DMS 273 treated with DMSO at 0.1 percent for 48 hours (cell line): ENCODE measurements at regions not wholly inside any gene's neighbourhood (a gene's known extent, or its start where the extent isn't known, plus 50 kb on each side); places are given as distances from the start of the nearest gene placed in this dataset.
A peak's percentile ranks its signal among the peaks of the same experiment; 100 is the strongest.
"Not testable (repeated sequence)": the region's sequence is repeated elsewhere in the genome, so short reads cannot be mapped to it uniquely, and the experiment has no call there.

Experiments used
- DNase-seq: peaks from one replicate; lab custom pipeline; 2025; lab: John Stamatoyannopoulos, UW

DNA sequence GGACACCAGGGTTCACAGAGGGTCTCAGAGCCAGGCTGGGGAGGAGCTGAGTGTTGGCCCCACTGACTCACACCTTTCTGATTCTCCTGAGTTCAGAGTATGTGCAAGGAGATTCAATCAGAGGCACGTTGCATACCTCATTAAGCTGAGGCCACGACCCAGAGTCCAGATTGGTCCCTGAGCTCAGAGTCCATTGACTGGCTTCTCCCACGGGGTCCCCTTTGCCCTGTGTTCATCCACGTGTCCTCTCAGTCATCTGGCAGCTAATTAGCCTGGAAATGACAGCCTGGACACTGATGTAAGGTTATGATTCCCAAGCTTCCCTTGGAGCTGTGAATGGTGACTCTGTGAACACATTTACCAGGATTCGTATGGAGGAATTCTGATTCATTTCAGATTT is 267.2 kb downstream of the SH3BP4 start:
- no peak for DNase-seq

DNA sequence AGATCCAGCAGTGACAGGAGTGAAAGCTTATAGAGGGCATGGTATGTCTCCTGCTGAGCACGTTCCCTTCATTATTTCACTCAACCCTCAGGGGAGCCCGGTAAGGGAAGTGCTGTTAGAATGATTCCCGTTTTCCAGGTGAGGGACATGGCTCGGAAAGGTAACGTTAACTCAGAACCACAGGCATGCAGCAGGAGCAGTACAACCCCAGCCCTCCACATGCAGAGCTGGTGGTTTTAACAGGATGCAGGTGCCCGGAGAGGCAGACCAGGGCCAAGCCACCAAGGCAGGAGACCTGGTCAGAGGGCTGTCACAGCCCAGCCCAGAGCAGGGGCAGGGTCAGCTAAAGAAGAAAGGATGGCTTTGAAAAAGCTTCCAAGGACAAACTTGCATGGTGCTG is 268.5 kb downstream of the SH3BP4 start:
- no peak for DNase-seq

DNA sequence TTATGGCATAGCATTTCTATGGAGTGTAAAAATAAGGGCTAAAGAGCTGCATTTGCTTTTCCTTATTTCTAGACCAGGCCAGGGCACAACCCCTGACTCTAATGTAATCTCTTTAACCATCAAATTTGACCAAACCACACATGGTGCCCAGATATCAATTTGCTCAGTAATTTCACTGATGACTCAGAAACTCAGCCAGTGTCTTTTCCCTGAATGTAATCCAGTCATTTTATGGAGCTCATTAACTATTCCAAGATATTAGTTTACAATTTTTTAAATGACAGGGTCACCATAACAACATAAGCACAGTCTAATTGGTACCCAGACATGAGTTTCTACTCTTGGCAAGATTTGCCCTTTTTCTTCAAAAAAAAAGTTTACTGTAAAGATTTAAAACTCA is 270.8 kb upstream of the AGAP1 start:
- no peak for DNase-seq

DNA sequence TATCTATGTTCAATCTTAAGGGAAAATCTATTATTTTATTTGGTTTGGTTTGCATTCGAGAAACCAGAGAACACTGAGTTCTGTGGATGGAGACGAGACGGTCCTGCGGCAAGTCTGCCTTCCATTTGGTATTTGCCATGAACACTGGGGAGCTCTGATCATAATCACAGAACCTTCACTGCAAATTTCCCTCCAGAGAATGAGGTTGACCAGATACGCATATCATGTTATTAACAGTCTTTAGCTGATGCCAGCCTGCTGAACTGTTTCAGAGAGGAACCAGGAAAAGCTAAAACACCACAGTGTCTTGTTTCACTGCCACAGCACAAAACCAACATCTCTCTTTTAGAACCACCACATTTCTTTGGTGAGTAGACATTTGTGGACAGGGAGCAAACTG is 269.4 kb upstream of the AGAP1 start:
- no peak for DNase-seq

DNA sequence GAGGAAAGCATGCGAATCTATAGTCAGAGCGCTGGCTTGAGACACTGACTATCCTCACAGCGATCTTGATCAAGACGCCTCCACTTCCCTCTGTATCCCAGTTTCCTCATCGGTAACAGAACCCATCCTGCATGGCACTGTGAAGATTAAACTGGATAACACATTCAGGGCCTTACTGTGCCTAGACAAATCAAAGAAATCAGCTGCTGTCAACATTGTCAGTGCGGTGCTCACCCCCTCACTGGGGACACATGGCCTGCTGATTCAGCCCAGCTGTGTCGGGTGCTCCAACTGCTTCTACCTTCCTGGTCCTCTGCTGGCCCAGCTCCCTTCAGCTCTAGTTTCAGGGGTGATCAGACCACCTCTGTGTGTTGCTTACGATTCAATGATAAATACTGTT is 268.6 kb upstream of the AGAP1 start:
- no peak for DNase-seq

DNA sequence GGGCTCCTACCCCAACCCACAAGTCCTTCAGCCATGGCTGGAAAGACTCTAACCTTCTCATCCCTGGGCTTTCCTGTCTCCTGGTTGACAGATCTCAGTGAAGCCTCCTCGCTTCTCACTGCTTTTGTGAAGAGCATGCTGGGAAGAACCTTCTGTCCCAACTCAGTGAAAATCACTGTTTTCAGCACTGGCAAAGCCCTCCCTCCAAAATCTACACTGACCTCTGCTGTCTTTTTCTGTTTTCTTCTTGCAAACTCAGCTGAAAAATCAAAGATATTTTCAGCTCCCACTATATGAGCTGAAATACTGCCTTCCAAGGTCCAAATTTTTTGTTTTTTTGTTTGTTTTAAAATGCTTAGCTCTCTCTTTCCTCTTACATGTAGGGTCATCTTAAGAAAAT is 266.3 kb upstream of the AGAP1 start:
- DNase-seq = no peak

DNA sequence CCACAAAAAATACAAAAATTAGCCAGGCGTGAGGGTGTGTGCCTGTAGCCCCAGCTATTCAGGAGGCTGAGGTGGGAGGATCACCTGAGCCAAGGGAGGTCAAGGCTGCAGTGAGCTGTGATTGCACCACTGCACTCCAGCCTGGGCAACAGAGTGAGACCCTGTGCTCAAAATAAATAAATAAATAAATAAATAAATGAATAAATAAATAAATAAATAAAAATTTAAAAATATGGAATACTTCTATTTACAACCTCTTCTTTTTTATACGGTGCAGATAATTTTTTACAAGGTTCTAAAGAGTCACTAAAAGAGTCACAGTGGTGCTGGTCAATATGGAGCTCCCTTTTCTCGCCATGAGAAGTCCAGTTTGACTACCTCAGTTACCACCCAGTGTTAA is 265.4 kb upstream of the AGAP1 start:
- not testable (repeated sequence) for DNase-seq

DNA sequence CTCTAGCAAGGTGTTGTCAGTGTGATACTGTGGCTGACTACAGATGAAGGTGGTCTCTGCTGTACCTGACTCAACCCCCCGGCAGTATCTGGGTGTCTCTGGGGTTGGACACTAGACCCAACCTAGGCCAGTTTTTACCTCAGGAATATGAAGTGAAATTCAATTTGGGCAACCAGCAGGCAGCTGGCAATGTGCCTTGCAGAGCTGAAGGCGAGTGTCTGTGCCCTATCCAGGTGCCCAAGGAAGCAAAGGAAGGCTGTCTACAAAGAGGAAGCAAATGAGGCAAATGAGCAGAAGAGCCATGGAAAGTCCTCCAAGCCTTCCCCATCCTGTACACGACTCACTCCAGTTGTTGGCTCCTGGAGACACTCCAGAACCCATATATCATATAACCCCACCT is 264.6 kb upstream of the AGAP1 start:
- no peak for DNase-seq

DNA sequence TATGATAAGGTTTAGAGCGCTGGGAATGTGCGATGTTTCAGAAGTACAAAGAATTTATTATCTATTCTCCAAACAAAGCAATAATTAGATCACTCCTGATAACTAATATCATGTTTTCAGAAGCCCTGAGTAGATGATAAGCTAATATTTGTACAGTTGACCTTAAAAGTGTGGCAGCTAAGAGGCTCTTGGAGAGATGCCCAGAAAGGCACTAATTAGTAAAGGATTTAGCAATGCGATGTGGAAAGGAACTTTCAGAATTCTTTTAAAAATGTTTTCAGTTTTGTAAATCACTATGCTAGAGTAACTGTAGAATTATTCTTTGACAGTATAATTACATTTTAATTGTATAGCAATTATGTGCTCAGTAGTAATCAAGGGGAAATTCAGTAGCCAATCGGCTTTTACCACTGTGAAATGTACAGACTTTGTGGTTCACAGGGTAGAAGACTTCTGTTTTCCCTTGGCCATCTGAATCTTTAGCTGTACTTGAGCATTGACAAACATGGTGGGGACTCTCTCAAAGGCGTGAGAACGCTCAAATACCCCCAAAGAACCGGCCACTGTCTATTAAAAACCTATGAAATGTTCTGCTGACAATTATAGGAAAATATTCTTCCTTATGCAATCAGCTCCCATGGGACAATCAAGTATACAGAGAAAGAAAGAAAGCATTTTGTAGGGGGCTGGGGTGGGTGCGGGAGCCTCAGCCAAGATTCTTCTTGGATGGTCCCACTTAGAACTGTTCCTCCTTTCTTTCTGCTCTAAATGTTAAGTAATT is 262.8 kb upstream of the AGAP1 start:
- peak; percentile 22 for DNase-seq

DNA sequence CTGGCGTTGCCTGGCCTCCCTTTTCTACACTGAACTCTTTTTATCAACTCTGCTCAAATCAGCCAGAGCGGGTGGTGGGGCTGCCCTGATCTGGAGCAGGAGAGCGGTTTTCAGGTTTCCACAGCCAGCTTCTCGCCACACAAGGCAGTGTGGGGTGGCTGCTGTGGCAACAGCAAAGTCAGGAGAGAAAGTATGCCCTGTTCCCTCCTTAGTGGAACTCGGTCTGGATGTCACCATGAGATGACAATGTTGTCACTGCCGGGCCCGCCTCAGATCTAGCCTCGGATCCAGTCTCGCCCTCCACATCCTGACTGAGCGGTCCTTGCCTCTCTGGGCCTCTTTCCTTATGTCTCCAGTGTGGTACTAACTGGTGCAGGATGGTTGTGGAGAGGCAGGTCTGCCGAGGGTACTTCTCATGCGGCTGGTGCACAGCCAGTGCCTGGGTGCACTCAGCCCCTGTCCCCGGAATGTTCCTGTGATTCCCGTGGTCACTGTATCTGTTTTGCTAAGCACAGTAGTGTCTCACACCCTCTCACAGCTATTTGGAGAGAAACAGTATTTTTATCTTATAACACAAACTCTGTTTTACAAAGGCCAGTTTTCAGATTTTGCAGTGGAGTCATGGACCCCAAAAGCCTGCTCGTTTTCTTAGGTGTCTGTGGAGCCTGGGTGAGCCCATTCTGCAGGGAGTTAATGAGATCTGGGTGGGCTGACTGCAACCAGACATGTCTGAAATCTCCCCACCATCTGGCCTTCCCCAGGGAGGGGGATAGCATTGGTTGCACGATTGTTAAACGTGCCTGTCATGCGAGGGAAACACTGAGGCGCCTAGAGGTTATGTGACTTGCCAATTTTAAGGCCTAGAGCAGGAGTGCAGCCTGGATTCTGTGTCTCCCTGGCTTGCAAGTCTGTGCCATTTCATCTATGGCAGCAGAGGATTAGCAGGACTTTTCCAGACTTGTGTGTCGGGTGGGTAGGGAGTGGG is 261.1 kb upstream of the AGAP1 start:
- DNase-seq = no peak

DNA sequence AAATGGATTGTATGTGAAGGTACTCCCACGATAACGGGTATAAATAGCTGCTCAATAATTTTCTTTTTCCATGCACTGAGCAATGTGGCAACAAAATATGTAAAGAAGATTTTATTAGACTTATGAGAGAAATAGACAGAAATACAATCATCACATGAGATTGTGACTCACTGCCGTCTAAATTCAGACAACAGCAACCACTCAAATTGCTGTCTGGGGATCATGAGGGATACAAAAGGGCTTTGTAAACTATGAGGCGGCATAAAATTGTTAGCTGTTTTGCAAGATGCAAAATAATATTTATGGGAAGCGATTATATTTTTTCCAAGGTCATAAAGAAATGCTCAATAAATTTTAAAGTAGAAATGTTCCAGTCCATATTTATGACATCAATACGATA is 259.1 kb upstream of the AGAP1 start:
- DNase-seq = no peak

DNA sequence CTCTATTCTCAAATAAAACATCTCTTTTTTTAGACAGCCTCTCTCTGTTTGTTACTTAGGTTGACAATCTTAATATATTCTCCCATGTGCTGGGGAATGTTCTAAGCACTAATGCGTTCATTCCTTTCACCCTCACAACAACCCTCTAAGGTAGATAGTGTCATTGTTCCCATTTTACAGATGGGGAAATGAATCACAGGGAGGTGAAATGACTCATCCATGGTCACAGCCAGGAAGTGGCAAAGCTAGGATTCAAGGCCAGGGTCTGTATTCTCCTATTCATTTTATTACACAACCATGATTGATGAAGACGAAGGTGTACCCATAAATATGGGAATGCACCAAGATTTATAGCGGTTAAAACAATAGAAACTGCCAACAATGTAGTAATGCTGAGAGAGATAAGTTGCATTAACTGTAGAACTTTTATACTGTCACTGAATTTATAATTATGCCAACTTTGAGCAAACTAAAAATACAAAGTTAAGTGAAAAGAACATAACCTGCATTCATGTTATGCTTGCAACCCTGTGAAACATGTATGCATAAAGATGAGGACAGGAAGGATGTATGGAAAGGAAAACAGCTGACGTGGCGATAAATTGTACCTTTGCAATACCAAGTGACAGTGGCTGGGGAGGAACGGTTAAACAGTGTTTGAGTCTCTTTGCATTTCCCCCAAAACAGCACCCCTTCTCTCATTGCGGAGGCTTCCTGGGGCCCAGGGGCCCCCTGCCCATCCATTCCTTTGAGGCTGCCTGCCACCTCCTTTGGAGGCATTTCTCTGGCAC is 257.7 kb upstream of the AGAP1 start:
- DNase-seq = no peak

DNA sequence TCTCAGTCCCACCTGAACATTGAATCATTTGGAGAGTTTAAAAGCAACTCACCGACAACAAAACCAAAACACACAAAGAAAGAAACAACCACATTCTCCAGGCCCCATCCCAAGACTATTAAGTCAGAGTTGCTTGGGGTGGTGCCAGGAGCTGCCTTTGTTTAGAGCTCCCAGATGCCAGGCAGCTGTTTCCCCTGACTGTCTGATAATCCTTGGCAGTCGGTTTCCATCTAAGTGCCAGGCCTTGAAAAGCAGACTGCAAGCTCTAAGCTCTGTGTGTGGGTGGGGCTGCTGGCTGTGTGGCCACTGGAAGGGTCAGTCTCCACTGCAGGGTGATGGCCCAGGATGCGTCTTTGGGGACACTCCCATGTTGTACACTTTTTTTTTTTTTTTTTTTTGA is 255.3 kb upstream of the AGAP1 start:
- DNase-seq = peak; percentile 48

DNA sequence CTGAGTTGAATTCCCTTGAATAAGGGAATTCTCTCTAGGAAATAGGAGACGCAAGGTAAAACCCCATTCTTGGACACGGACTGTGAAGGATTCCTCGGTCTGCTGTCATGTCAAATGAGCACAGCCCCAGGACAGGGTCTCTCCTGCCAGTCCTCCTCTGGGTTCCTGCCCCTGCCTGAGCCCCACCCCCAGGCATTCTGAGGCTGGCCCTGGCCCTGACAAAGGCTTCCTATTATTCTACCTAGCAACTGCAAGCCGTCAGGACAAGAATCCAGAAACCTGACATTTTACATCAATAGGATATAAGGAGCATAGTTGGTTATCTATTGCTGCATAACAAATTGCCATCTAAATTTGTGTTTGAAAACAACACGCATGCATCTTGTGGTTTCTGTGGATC is 253.3 kb upstream of the AGAP1 start:
- DNase-seq = no peak

DNA sequence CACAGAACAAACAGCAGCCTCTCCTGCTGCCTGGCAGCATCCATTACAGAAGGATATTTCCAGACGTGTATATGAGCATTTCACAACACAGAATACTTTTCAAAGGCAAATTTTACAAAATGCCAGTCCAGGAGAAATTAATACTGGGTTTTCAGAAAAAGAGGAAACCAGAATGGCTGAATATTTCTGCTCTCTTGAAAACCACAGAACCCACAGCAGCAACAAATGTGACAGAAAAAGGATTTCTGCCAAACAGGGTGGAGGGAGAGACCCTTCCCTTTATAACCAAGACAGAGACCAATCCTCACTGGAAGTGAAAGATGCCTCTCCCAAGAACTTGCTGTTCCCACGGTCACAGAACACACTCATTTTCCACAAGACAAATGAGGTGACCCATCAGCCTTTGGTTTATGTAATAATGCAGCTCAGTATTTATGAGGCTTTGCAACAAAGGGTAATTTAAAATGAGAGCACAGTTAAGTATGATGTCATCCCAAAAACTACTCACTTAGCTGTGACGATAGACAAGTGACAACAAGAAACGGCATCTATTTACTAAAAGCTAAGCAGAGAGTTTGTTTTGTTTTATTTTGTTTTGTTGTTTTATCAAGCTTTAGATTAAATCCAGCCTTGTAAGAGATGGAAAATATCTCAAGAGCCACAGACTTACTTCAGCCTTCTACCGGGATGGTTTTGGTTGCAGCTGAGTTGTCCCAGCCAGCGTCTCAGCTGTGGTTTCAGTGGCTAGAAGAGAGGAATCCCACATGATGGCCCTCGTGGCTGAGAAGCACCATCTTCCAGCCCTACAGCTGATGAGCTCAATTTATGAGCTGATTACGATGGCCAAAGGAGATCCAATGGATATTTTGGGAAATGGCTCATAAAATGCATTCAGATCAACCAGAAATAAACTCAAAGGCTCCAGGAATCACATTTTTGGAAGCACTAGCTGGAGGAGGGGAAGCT is 249.3 kb upstream of the AGAP1 start:
- DNase-seq = no peak

DNA sequence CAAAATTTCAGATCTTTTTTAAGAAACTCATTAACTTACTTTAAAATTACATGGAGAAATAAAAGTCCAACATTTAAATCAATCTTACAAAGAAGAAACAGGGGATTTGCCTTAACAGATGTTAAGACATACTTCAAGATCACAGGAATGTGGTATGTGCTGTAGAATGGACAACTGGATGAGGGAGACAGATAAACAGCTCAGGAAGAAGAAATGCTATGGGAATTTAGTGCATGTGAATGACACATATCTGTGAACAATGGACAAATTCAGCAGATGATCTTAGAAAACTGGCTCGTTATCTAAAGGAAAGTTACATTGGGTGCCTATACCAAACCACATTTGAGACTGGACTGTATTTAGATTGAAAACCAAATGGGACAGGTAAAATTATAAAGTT is 246.8 kb upstream of the AGAP1 start:
- DNase-seq = no peak

DNA sequence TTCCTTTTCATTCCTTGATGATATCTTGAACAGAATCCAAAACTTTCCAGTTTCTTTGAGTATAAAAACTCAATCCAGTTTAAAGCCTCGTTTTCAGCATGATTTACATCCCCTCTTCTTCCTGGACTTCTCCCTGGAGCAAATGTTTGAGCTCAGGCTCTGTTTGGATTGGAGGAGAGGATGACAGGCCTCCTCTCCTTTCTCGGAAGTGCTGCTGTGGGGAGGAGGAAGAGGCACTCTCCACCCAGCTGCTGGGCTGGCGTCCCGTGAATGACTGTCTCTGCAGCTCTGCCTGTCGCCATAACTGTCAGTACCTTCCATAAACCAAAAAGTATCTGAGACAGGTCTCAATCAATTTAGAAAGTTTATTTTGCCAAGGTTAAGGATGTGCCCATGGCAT is 238.2 kb upstream of the AGAP1 start:
- no peak for DNase-seq

DNA sequence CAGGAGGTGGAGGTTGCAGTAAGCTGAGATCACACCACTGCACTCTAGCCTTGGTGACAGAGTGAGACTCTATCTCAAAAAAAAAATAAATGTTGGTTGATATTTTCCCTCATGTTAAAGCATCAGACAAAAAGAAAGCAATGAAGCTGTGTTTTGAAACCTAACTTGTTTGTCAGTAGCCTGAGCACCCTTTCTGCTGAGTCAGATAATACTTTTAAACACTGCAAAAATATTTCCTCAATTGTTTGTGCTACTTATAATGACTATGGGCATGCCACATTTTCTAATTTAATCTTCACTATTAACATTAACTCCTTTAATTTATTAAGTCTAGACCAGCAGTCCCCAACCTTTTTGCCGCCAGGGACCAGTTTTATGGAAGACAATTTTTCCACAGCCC is 236.3 kb upstream of the AGAP1 start:
- no peak for DNase-seq

DNA sequence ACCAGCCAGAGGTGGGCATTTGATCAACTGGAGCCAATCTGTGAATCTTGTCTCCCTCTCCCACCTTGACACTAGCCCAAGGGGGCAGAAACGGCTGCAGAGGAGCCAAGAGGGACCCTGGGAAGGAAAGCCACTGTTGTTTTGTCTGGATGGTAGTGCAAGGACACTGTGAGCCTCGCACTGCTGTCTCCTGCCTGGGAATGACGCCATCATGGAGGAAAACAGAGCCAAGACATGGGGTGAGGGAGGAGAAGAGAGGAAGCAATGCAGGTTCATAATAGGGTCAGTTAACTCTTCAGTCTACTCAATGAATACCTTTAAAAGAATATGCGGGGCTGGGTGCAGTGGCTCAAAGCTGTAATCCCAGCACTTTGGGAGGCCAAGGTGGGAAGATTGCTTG is 231.1 kb upstream of the AGAP1 start:
- DNase-seq = no peak

DNA sequence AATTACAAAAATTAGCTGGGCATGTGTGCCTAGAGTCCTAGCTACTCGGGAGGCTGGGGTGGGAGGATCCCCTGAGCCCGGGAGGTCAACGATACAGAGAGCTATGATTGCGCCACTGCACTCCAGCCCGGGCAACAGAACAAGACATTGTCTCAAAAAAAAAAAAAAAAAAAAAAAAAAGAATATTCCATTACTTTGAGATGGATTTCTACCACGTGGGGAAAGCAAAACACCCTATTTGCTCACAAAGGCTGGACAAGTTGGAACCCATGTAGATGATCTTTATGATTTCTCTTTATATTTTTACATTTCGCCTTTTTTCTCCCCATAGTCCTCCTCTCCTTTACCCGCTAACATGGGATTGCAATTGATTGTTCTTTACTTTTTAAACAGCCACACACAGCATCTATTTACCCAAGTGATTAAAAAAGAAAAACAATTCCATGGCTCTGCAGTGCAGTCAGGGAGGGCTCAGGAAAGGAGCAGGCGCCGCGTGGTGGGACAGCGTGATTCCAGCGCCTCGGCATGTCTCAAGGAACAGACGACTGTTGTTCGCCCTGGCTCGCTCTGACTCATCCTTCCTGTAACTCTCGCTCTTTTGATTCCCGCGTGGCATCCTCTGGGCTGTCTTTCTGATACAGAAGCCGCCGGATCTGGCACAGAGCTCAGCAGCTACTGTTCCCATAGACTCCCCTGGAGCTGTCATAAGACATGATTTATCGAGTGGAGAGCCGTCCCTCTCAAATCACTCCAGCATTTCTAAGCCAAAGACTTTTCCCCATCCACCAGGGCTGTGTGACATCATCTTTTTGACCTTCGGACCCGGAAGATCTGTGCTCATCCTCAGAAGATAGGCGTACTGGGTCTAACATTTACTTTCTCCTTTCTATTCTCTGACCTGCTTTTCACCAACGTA is 230.4 kb upstream of the AGAP1 start:
- no peak for DNase-seq
